ENCODE measurements at regions not wholly inside any gene's neighbourhood (a gene's known extent, or its start where the extent isn't known, plus 50 kb on each side); places are given as distances from the start of the nearest gene placed in this dataset.
"Not testable (repeated sequence)": the region's sequence is repeated elsewhere in the genome, so short reads cannot be mapped to it uniquely, and the experiment has no call there.

DNA sequence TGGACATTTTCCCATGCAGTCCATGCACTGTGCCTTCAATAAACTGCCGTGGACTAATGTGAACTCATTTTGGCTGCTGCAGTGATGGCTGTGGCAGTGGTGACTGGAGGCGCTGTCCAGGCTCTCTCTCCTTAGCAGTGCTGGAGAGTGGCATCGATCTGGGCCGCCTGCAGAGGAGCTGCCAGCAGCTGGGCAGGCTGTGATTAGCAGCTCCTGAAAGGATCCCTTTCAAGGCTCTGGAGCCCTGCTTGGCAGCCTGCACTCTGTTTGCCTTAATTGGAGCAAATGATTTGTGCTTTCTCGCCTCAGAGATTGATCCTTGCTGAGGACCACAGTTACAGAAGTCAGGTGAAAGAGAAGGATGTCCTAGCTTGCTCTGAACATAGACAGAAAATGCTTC, 130.1 kb upstream of the VWC2 start:
- TF ChIP-seq CTCF (IDR thresholded peaks at IDR 0.05; ENCODE audit: insufficient read depth, low read length, missing control alignments) = no peak
- DNase-seq (ENCODE audit: low read depth, low spot score) = no peak
- no peak overlapping the region for H3K4me3 ChIP-seq (ENCODE audit: low read depth, low read length)
- CTCF ChIA-PET = no interaction called here
- POLR2A ChIA-PET = no interaction called here

- ChIA-PET POLR2A (no interaction called here), CTCF (no interaction called here)
- no peak overlapping the region for H3K4me3 ChIP-seq (ENCODE audit: low read depth, low read length)
- no peak for TF ChIP-seq CTCF (IDR thresholded peaks at IDR 0.05; ENCODE audit: insufficient read depth, low read length, missing control alignments)
- no peak for DNase-seq (ENCODE audit: low read depth, low spot score)
These were observed 129.7 kb upstream of the VWC2 start for GRCh38 chr7:49643736-49644135.

DNA sequence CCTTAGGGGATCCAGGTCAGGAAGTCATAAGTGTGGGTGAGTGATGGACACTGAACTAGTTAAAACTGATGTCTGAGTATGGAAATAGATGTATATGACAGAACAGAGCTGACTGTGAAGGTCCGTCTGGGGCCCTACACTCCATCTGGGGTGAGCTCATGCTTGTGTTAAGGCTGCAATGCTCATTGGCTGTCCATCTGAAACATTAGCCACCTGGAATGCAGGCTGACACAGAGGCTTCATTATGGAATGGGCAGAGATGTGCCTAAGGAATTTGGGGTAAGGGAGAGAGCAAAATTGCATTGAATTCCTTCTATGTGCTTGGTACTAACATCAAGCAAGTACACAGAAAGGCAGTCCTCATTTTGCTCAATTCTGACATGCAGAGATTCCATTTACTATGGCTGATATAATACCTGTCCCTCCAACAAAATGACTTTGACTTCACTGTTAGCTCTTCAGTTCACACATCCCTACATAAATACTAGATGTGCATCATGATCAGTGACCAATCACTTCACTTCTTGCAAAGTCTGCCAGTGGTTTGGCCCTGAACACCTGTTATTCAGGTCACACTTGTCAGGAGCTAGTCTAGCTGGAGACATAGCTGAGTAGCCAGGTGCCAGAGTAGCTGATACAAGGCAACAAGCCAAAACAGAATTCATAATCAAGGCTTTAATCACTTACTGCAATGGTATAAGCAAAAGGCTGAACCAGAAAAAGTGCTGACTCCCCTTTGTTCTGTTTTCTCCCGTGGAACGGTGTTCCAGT, 128.9 kb upstream of the VWC2 start:
- no peak for DNase-seq (ENCODE audit: low read depth, low spot score)
- ChIA-PET POLR2A (no interaction called here), CTCF (no interaction called here)
- TF ChIP-seq CTCF (IDR thresholded peaks at IDR 0.05; ENCODE audit: insufficient read depth, low read length, missing control alignments) = no peak
- no peak overlapping the region for H3K4me3 ChIP-seq (ENCODE audit: low read depth, low read length)

GRCh38 chr7:49645296-49645695, 128.1 kb upstream of the VWC2 start:
- TF ChIP-seq CTCF (IDR thresholded peaks at IDR 0.05; ENCODE audit: insufficient read depth, low read length, missing control alignments) = no peak
- POLR2A ChIA-PET = no interaction called here
- DNase-seq (ENCODE audit: low read depth, low spot score) = no peak
- H3K4me3 ChIP-seq (ENCODE audit: low read depth, low read length) = no peak overlapping the region
- CTCF ChIA-PET = no interaction called here

DNA sequence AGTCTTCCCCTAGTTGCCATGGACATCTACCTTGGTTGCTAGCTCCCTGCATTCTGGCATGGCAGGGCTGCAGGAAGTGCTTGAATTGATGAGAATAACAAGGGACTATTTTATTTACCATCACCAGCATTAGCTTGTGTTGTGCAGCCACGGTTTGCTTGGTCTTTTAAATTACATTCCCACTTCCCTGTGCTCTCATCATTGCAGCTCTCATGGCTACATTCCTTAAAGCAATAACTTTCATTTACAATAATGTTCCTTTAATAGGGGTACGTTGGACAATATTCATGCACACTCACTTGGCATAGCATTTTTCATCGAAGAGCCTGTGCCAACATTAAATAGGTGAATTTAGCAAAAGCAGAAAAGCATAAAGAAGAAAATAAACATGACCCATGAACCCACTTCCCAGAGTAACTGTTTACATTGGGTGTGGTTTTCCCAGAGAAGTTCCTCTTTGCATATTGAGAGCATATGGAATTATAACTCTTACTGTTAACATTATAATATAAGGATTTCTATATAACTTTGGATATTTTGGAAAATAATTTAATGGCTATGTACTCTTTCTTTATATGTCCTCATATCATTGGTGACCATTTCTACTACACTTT, 113.2 kb upstream of the VWC2 start:
- TF ChIP-seq CTCF (IDR thresholded peaks at IDR 0.05; ENCODE audit: insufficient read depth, low read length, missing control alignments) = no peak
- CTCF ChIA-PET = no interaction called here
- POLR2A ChIA-PET = no interaction called here
- DNase-seq (ENCODE audit: low read depth, low spot score) = no peak
- no peak overlapping the region for H3K4me3 ChIP-seq (ENCODE audit: low read depth, low read length)

- POLR2A ChIA-PET = no interaction called here
- no peak overlapping the region for H3K4me3 ChIP-seq (ENCODE audit: low read depth, low read length)
- CTCF ChIA-PET = no interaction called here
- TF ChIP-seq CTCF (IDR thresholded peaks at IDR 0.05; ENCODE audit: insufficient read depth, low read length, missing control alignments) = no peak
- no peak for DNase-seq (ENCODE audit: low read depth, low spot score)
These were observed 112.5 kb upstream of the VWC2 start for GRCh38 chr7:49660976-49661375.

- CTCF ChIA-PET; DNase-seq (ENCODE audit: low read depth, low spot score); H3K4me3 ChIP-seq (ENCODE audit: low read depth, low read length); POLR2A ChIA-PET: not testable (repeated sequence)
These were observed 107.5 kb upstream of the VWC2 start for GRCh38 chr7:49665963-49666362.
